ENCODE measurements at regions not wholly inside any gene's neighbourhood (a gene's known extent, or its start where the extent isn't known, plus 50 kb on each side); places are given as distances from the start of the nearest gene placed in this dataset.

DNA sequence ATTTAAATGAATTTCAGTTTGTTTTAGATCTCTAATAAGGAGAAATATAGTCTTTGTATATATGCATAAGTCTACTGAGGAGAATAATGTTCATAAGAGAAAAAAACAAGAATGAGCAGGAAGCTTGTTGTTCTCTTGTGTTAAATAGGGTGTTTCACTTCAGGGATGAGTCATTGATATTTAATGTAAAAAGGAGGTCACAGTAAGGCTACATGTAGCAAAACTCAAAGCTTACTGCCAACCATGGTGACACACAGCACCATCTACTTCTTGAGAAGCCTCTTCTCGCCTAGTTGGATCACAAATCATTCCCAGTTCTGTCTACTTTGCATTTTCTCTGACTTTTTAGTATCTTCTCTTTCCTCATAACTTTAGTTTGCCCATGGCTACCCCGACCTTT is 1466.0 kb upstream of the C9orf72 start:
- CTCF ChIA-PET = no interaction called here
- BruUV-seq (replicated peaks) = no TSS peak

DNA sequence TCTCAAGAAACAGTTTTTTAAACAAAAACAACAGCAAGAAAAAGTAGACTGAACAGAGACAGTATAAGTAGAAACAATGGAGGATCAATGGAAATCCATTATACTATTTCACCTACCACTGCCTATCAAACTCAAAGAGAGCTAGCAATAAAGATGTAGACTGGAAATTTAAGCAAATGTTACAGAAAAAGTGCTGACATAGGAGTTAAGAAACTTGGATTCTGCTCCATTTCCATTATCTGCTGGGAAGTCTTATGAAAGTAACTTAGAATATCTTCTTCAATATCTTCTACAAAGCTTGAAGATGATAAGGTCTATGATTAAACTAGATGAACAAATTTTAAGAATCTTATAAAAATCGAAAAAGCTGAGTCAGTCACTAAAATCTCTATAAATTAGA is 1469.8 kb upstream of the C9orf72 start:
- BruUV-seq (replicated peaks) = no TSS peak
- ChIA-PET CTCF (no interaction called here), POLR2A (no interaction called here)
- H3K27me3 ChIP-seq (ENCODE audit: control insufficient read depth, insufficient read depth, low read length) = no peaks in the 10 kb centered on the region
- TF ChIP-seq, protein P1, sequence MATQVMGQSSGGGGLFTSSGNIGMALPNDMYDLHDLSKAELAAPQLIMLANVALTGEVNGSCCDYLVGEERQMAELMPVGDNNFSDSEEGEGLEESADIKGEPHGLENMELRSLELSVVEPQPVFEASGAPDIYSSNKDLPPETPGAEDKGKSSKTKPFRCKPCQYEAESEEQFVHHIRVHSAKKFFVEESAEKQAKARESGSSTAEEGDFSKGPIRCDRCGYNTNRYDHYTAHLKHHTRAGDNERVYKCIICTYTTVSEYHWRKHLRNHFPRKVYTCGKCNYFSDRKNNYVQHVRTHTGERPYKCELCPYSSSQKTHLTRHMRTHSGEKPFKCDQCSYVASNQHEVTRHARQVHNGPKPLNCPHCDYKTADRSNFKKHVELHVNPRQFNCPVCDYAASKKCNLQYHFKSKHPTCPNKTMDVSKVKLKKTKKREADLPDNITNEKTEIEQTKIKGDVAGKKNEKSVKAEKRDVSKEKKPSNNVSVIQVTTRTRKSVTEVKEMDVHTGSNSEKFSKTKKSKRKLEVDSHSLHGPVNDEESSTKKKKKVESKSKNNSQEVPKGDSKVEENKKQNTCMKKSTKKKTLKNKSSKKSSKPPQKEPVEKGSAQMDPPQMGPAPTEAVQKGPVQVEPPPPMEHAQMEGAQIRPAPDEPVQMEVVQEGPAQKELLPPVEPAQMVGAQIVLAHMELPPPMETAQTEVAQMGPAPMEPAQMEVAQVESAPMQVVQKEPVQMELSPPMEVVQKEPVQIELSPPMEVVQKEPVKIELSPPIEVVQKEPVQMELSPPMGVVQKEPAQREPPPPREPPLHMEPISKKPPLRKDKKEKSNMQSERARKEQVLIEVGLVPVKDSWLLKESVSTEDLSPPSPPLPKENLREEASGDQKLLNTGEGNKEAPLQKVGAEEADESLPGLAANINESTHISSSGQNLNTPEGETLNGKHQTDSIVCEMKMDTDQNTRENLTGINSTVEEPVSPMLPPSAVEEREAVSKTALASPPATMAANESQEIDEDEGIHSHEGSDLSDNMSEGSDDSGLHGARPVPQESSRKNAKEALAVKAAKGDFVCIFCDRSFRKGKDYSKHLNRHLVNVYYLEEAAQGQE (IDR thresholded peaks at IDR 0.05; ENCODE audit: insufficient read depth in 1 of 2, low read depth in 2 of 2, low read length in 1 of 2) = no peak
- ATAC-seq (no peak), DNase-seq (ENCODE audit: low read depth, low spot score) (no peak)
- in situ Hi-C loops (cut with HindIII; ENCODE audit: low pct_unique_long_range_greater_than_20kb, low sequenced_read_pairs) (no loop called here), intact Hi-C loops (cut with micrococcal nuclease; ENCODE audit: unreplicated experiment) (no loop called here)
- H3K4me3 ChIP-seq (ENCODE audit: low read depth in 2 of 2, low read length in 2 of 2) = no peak overlapping the region
- no peaks in the 10 kb centered on the region for H3K36me3 ChIP-seq (ENCODE audit: control insufficient read depth, insufficient read depth, low read length)
- H3K4me1 ChIP-seq (ENCODE audit: control insufficient read depth, insufficient read depth, low read length) = no peaks in the 10 kb centered on the region
- H3K27ac ChIP-seq (ENCODE audit: low read length) = no peak overlapping the region
- peaks cover 7% of the 10 kb centered on the region for H3K9me3 ChIP-seq (ENCODE audit: control insufficient read depth, insufficient read depth, low read depth, low read length)

More for the DNA sequence above, 1466.0 kb upstream of the C9orf72 start:
- no peak overlapping the region for H3K4me3 ChIP-seq (ENCODE audit: low read depth in 2 of 2, low read length in 2 of 2)
- no peaks in the 10 kb centered on the region for H3K4me1 ChIP-seq (ENCODE audit: control insufficient read depth, insufficient read depth, low read length)
- no peaks in the 10 kb centered on the region for H3K27me3 ChIP-seq (ENCODE audit: control insufficient read depth, insufficient read depth, low read length)
- ATAC-seq (no peak), DNase-seq (ENCODE audit: low read depth, low spot score) (no peak)
- in situ Hi-C loops (cut with HindIII; ENCODE audit: low pct_unique_long_range_greater_than_20kb, low sequenced_read_pairs) (no loop called here), intact Hi-C loops (cut with micrococcal nuclease; ENCODE audit: unreplicated experiment) (no loop called here)
- TF ChIP-seq, protein P2, sequence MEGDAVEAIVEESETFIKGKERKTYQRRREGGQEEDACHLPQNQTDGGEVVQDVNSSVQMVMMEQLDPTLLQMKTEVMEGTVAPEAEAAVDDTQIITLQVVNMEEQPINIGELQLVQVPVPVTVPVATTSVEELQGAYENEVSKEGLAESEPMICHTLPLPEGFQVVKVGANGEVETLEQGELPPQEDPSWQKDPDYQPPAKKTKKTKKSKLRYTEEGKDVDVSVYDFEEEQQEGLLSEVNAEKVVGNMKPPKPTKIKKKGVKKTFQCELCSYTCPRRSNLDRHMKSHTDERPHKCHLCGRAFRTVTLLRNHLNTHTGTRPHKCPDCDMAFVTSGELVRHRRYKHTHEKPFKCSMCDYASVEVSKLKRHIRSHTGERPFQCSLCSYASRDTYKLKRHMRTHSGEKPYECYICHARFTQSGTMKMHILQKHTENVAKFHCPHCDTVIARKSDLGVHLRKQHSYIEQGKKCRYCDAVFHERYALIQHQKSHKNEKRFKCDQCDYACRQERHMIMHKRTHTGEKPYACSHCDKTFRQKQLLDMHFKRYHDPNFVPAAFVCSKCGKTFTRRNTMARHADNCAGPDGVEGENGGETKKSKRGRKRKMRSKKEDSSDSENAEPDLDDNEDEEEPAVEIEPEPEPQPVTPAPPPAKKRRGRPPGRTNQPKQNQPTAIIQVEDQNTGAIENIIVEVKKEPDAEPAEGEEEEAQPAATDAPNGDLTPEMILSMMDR (IDR thresholded peaks at IDR 0.05) = no peak
- TF ChIP-seq TCF7L2 (IDR thresholded peaks at IDR 0.05; ENCODE audit: low read depth, low read length) (no peak), POLR2AphosphoS5 (IDR thresholded peaks at IDR 0.05; ENCODE audit: low read depth, low read length) (no peak), SIN3A (IDR thresholded peaks at IDR 0.05; ENCODE audit: borderline replicate concordance, insufficient read depth, low read depth, low read length) (no peak)
- TF ChIP-seq, protein P1 (IDR thresholded peaks at IDR 0.05; ENCODE audit: insufficient read depth in 1 of 2, low read depth in 2 of 2, low read length in 1 of 2) = no peak
- H3K9me3 ChIP-seq (ENCODE audit: control insufficient read depth, insufficient read depth, low read depth, low read length) = peaks cover 7% of the 10 kb centered on the region
- POLR2A ChIA-PET = no interaction called here
- no peaks in the 10 kb centered on the region for H3K36me3 ChIP-seq (ENCODE audit: control insufficient read depth, insufficient read depth, low read length)
- H3K27ac ChIP-seq (ENCODE audit: low read length) = no peak overlapping the region
